ENCODE measurements at regions not wholly inside any gene's neighbourhood (a gene's known extent, or its start where the extent isn't known, plus 50 kb on each side); places are given as distances from the start of the nearest gene placed in this dataset.

GRCh38 chr2:236646441-236646840 is 76.8 kb downstream of the ACKR3 start (continued):
- TF ChIP-seq ZBTB49 (CRISPR knock-in tag; IDR thresholded peaks at IDR 0.05; ENCODE audit: borderline replicate concordance) (no peak), ZNF800 (CRISPR knock-in tag; IDR thresholded peaks at IDR 0.05) (no peak), NBN (conservative IDR thresholded peaks at IDR 0.05) (no peak), TOE1 (CRISPR knock-in tag; IDR thresholded peaks at IDR 0.05) (no peak)

GRCh38 chr2:236646871-236647270 is 77.2 kb downstream of the ACKR3 start:
- Histone ChIP-seq H3K9ac (ENCODE audit: insufficient read depth, low read depth, low read length) (no peak overlapping the region), H3K9me3 (ENCODE audit: low read length) (no peaks in the 10 kb centered on the region; the same call in 1 of the 2 replicates), H3K36me3 (replicated peaks in 1 of 2; ENCODE audit: control insufficient read depth in 1 of 2, insufficient read depth in 2 of 2, low read length in 2 of 2) (no peaks in the 10 kb centered on the region), H3K4me1 (ENCODE audit: insufficient read depth, low read length) (0 out of 2 replicates have a peak, but pooled peaks cover 8% of the 10 kb centered on the region), H2AFZ (ENCODE audit: low read length) (no peak overlapping the region), H3K79me2 (ENCODE audit: insufficient read depth, low read length) (no peaks in the 10 kb centered on the region), H4K20me1 (ENCODE audit: insufficient read depth, low read length) (no peaks in the 10 kb centered on the region), H3K27me3 (ENCODE audit: control insufficient read depth in 1 of 2, insufficient read depth in 2 of 2, low read length in 2 of 2) (peaks cover 0 to 6% of the 10 kb centered on the region in 2 experiments; a peak in 1 of 5 replicates), H3K4me2 (ENCODE audit: low read depth, low read length) (no peak overlapping the region), H3K27ac (ENCODE audit: extremely low read length, insufficient read depth, low read length) (no peak overlapping the region), H3K4me3 (replicated peaks in 1 of 3; ENCODE audit: insufficient read depth in 1 of 3, low read depth in 2 of 3, low read length in 3 of 3) (no peak overlapping the region)
- FAIRE-seq (no peak), DNase-seq (ENCODE audit: low spot score) (no peak), ATAC-seq (no peak)
- no TSS peak for BruUV-seq (replicated peaks)
- CTCF ChIA-PET (ENCODE audit: low intra/inter-chr PET ratio, low total read pairs): no interaction called here
- POLR2A ChIA-PET: no interaction called here
- 49% methylated on average over 4 of the region's 4 CpGs for WGBS (ENCODE audit: low lambda C conversion rate)
- in situ Hi-C loops (cut with HindIII; ENCODE audit: extremely low pct_ligation_motif_present, low pct_unique_long_range_greater_than_20kb) (no loop called here), intact Hi-C loops (cut with micrococcal nuclease; ENCODE audit: unreplicated experiment) (no loop called here)
- TF ChIP-seq, protein P1, sequence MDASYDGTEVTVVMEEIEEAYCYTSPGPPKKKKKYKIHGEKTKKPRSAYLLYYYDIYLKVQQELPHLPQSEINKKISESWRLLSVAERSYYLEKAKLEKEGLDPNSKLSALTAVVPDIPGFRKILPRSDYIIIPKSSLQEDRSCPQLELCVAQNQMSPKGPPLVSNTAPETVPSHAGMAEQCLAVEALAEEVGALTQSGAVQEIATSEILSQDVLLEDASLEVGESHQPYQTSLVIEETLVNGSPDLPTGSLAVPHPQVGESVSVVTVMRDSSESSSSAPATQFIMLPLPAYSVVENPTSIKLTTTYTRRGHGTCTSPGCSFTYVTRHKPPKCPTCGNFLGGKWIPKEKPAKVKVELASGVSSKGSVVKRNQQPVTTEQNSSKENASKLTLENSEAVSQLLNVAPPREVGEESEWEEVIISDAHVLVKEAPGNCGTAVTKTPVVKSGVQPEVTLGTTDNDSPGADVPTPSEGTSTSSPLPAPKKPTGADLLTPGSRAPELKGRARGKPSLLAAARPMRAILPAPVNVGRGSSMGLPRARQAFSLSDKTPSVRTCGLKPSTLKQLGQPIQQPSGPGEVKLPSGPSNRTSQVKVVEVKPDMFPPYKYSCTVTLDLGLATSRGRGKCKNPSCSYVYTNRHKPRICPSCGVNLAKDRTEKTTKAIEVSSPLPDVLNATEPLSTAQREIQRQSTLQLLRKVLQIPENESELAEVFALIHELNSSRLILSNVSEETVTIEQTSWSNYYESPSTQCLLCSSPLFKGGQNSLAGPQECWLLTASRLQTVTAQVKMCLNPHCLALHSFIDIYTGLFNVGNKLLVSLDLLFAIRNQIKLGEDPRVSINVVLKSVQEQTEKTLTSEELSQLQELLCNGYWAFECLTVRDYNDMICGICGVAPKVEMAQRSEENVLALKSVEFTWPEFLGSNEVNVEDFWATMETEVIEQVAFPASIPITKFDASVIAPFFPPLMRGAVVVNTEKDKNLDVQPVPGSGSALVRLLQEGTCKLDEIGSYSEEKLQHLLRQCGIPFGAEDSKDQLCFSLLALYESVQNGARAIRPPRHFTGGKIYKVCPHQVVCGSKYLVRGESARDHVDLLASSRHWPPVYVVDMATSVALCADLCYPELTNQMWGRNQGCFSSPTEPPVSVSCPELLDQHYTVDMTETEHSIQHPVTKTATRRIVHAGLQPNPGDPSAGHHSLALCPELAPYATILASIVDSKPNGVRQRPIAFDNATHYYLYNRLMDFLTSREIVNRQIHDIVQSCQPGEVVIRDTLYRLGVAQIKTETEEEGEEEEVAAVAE (CRISPR knock-in tag; IDR thresholded peaks at IDR 0.05; ENCODE audit: borderline replicate concordance): no peak
- no peak for TF ChIP-seq ZNF354B (CRISPR knock-in tag; IDR thresholded peaks at IDR 0.05)
- TF ChIP-seq RFX5 (IDR thresholded peaks at IDR 0.05; ENCODE audit: low read depth, low read length): no peak
- TF ChIP-seq TAF15 (IDR thresholded peaks at IDR 0.05; ENCODE audit: low read depth, low read length, poor library complexity, severe bottlenecking): no peak
- TF ChIP-seq ATRX (CRISPR knock-in tag; IDR thresholded peaks at IDR 0.05; ENCODE audit: borderline replicate concordance): no peak
- no peak for TF ChIP-seq SRSF1 (optimal IDR thresholded peaks at IDR 0.05; ENCODE audit: low read depth, low read length)
- TF ChIP-seq MYC (CRISPR knock-in tag; IDR thresholded peaks at IDR 0.05; ENCODE audit: borderline replicate concordance): no peak
- TF ChIP-seq MLXIP (CRISPR knock-in tag; IDR thresholded peaks at IDR 0.05; ENCODE audit: borderline replicate concordance): no peak

All from HepG2 (cell line).